ENCODE measurements at regions not wholly inside any gene's neighbourhood (a gene's known extent, or its start where the extent isn't known, plus 50 kb on each side); places are given as distances from the start of the nearest gene placed in this dataset.

DNA sequence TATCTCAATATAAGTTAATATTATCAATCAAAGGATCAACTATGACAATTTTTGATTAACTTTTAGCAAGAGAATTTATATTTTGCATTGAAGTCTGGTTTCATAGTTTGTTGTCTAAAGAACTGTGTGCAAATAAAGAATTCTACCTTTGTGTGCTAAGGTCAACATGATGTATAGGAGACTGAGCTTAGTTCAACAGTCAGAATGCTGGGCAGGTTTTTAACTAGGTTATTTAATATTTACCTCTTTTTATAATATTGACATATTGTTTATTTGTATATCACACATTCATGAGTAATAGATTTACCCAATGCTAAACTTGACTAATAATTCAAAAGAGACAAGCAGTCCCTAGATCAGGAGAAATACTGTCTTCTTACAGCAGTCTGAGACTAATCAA, 831.4 kb downstream of the DSC3 start:
- TF ChIP-seq, protein P1, sequence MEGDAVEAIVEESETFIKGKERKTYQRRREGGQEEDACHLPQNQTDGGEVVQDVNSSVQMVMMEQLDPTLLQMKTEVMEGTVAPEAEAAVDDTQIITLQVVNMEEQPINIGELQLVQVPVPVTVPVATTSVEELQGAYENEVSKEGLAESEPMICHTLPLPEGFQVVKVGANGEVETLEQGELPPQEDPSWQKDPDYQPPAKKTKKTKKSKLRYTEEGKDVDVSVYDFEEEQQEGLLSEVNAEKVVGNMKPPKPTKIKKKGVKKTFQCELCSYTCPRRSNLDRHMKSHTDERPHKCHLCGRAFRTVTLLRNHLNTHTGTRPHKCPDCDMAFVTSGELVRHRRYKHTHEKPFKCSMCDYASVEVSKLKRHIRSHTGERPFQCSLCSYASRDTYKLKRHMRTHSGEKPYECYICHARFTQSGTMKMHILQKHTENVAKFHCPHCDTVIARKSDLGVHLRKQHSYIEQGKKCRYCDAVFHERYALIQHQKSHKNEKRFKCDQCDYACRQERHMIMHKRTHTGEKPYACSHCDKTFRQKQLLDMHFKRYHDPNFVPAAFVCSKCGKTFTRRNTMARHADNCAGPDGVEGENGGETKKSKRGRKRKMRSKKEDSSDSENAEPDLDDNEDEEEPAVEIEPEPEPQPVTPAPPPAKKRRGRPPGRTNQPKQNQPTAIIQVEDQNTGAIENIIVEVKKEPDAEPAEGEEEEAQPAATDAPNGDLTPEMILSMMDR (IDR thresholded peaks at IDR 0.05), result no peak
- TF ChIP-seq EZH2 (IDR thresholded peaks at IDR 0.05; ENCODE audit: borderline replicate concordance, insufficient read depth, low read depth, low read length, poor library complexity, severe bottlenecking), result no peak

All from B cell (primary cell).